ENCODE measurements at regions not wholly inside any gene's neighbourhood (a gene's known extent, or its start where the extent isn't known, plus 50 kb on each side); places are given as distances from the start of the nearest gene placed in this dataset.

DNA sequence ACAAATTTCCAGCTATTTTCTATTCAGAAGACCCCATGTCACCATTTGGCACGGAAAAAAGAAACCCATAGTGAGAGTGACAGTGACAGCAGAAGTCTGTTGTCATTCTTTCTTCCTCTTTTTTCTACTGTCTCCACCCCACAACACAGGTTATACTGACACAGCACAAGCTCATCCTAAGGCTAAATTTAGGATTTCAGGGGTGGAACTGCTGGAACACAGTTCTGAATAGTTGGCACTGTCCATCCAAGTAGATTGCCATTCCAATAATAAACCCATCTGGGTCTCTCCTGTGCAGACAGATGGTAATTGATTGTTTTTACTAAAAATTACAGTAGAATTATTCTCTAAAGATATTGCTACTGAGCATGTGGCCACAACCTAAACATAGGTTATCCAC is 95.2 kb upstream of the C11orf87 start:
- Histone ChIP-seq H3K18ac (ENCODE audit: low read length) (no peak overlapping the region), H4K8ac (ENCODE audit: low read depth, low read length) (no peak overlapping the region), H3K9ac (ENCODE audit: low read length) (no peak overlapping the region), H2AFZ (ENCODE audit: insufficient read depth, low read length, poor library complexity) (no peak overlapping the region), H3K4me3 (ENCODE audit: low read depth, low read length) (no peak overlapping the region), H3K14ac (ENCODE audit: low read length) (no peak overlapping the region), H3K36me3 (ENCODE audit: control insufficient read depth in 1 of 2, insufficient read depth in 2 of 2, low read length in 2 of 2) (no peaks in the 10 kb centered on the region), H3K79me2 (ENCODE audit: control insufficient read depth, insufficient read depth, low read length, poor library complexity) (no peaks in the 10 kb centered on the region), H2BK12ac (ENCODE audit: low read length) (no peak overlapping the region), H2BK120ac (ENCODE audit: insufficient read depth, low read length, poor library complexity) (no peak overlapping the region), H4K91ac (ENCODE audit: low read depth, low read length) (no peak overlapping the region), H3K4me1 (ENCODE audit: control insufficient read depth in 1 of 2, insufficient read depth in 2 of 2, low read length in 2 of 2) (no peaks in the 10 kb centered on the region), H3K4me2 (ENCODE audit: low read length) (no peak overlapping the region), H3K4ac (ENCODE audit: low read depth, low read length) (no peak overlapping the region), H3K23ac (ENCODE audit: low read length) (no peak overlapping the region), H3K27ac (ENCODE audit: low read depth, low read length) (no peak overlapping the region), H2AK5ac (ENCODE audit: low read length) (no peak overlapping the region), H3K79me1 (ENCODE audit: low read length) (no peaks in the 10 kb centered on the region), H2BK5ac (ENCODE audit: low read depth, low read length, poor library complexity) (no peak overlapping the region), H3K27me3 (ENCODE audit: insufficient read depth, low read length) (no peaks in the 10 kb centered on the region), H3K9me3 (ENCODE audit: insufficient read depth, low read depth, low read length) (no peaks in the 10 kb centered on the region), H4K12ac (ENCODE audit: low read depth, low read length) (no peak overlapping the region)
- DNase-seq = no peak
- WGBS (ENCODE audit: extremely low coverage, insufficient coverage, insufficient read length) = no CpG with 5 or more reads among the region's 1 CpG

- Histone ChIP-seq H3K27ac (ENCODE audit: low read depth, low read length) (no peak overlapping the region), H3K4me1 (ENCODE audit: control insufficient read depth in 1 of 2, insufficient read depth in 2 of 2, low read length in 2 of 2) (no peaks in the 10 kb centered on the region), H3K4me2 (ENCODE audit: low read length) (no peak overlapping the region), H2BK12ac (ENCODE audit: low read length) (no peak overlapping the region), H2AFZ (ENCODE audit: insufficient read depth, low read length, poor library complexity) (no peak overlapping the region), H3K36me3 (ENCODE audit: control insufficient read depth in 1 of 2, insufficient read depth in 2 of 2, low read length in 2 of 2) (no peaks in the 10 kb centered on the region), H3K9ac (ENCODE audit: low read length) (no peak overlapping the region), H3K14ac (ENCODE audit: low read length) (no peak overlapping the region), H2BK120ac (ENCODE audit: insufficient read depth, low read length, poor library complexity) (no peak overlapping the region), H2BK5ac (ENCODE audit: low read depth, low read length, poor library complexity) (no peak overlapping the region), H3K4me3 (ENCODE audit: low read depth, low read length) (no peak overlapping the region), H3K23ac (ENCODE audit: low read length) (no peak overlapping the region), H3K9me3 (ENCODE audit: insufficient read depth, low read depth, low read length) (no peaks in the 10 kb centered on the region), H4K8ac (ENCODE audit: low read depth, low read length) (no peak overlapping the region), H3K18ac (ENCODE audit: low read length) (no peak overlapping the region), H3K79me2 (ENCODE audit: control insufficient read depth, insufficient read depth, low read length, poor library complexity) (no peaks in the 10 kb centered on the region), H3K4ac (ENCODE audit: low read depth, low read length) (no peak overlapping the region), H2AK5ac (ENCODE audit: low read length) (no peak overlapping the region), H4K91ac (ENCODE audit: low read depth, low read length) (no peak overlapping the region), H4K12ac (ENCODE audit: low read depth, low read length) (no peak overlapping the region), H3K79me1 (ENCODE audit: low read length) (no peaks in the 10 kb centered on the region), H3K27me3 (ENCODE audit: insufficient read depth, low read length) (no peaks in the 10 kb centered on the region)
- WGBS (ENCODE audit: extremely low coverage, insufficient coverage, insufficient read length) = no CpG with 5 or more reads among the region's 2 CpGs
- DNase-seq = no peak
Observed at GRCh38 chr11:109329716-109330115, 92.3 kb upstream of the C11orf87 start.

GRCh38 chr11:109338131-109338530 is 83.9 kb upstream of the C11orf87 start:
- Histone ChIP-seq H3K9me3 (ENCODE audit: insufficient read depth, low read depth, low read length) (peaks cover 2% of the 10 kb centered on the region), H3K79me2 (ENCODE audit: control insufficient read depth, insufficient read depth, low read length, poor library complexity) (no peaks in the 10 kb centered on the region), H2AK5ac (ENCODE audit: low read length) (no peak overlapping the region), H3K79me1 (ENCODE audit: low read length) (no peaks in the 10 kb centered on the region), H3K27ac (ENCODE audit: low read depth, low read length) (no peak overlapping the region), H3K36me3 (ENCODE audit: control insufficient read depth in 1 of 2, insufficient read depth in 2 of 2, low read length in 2 of 2) (no peaks in the 10 kb centered on the region), H3K18ac (ENCODE audit: low read length) (no peak overlapping the region), H3K4me3 (ENCODE audit: low read depth, low read length) (no peak overlapping the region), H3K9ac (ENCODE audit: low read length) (no peak overlapping the region), H3K4ac (ENCODE audit: low read depth, low read length) (no peak overlapping the region), H2BK120ac (ENCODE audit: insufficient read depth, low read length, poor library complexity) (no peak overlapping the region), H4K91ac (ENCODE audit: low read depth, low read length) (no peak overlapping the region), H4K12ac (ENCODE audit: low read depth, low read length) (no peak overlapping the region), H3K4me2 (ENCODE audit: low read length) (no peak overlapping the region), H3K27me3 (ENCODE audit: insufficient read depth, low read length) (no peaks in the 10 kb centered on the region), H3K23ac (ENCODE audit: low read length) (no peak overlapping the region), H3K14ac (ENCODE audit: low read length) (no peak overlapping the region), H4K8ac (ENCODE audit: low read depth, low read length) (no peak overlapping the region), H2BK5ac (ENCODE audit: low read depth, low read length, poor library complexity) (no peak overlapping the region), H2AFZ (ENCODE audit: insufficient read depth, low read length, poor library complexity) (no peak overlapping the region), H3K4me1 (ENCODE audit: control insufficient read depth in 1 of 2, insufficient read depth in 2 of 2, low read length in 2 of 2) (no peaks in the 10 kb centered on the region), H2BK12ac (ENCODE audit: low read length) (no peak overlapping the region)
- DNase-seq = no peak
- WGBS (ENCODE audit: extremely low coverage, insufficient coverage, insufficient read length) = no CpG with 5 or more reads among the region's 1 CpG

GRCh38 chr11:109342261-109342660 is 79.7 kb upstream of the C11orf87 start:
- Histone ChIP-seq H2BK120ac (ENCODE audit: insufficient read depth, low read length, poor library complexity) (no peak overlapping the region), H3K4ac (ENCODE audit: low read depth, low read length) (no peak overlapping the region), H3K27ac (ENCODE audit: low read depth, low read length) (no peak overlapping the region), H4K8ac (ENCODE audit: low read depth, low read length) (no peak overlapping the region), H3K9me3 (ENCODE audit: insufficient read depth, low read depth, low read length) (peaks cover 2% of the 10 kb centered on the region), H2AK5ac (ENCODE audit: low read length) (no peak overlapping the region), H3K14ac (ENCODE audit: low read length) (no peak overlapping the region), H3K4me1 (ENCODE audit: control insufficient read depth in 1 of 2, insufficient read depth in 2 of 2, low read length in 2 of 2) (no peaks in the 10 kb centered on the region), H3K36me3 (ENCODE audit: control insufficient read depth in 1 of 2, insufficient read depth in 2 of 2, low read length in 2 of 2) (no peaks in the 10 kb centered on the region), H4K12ac (ENCODE audit: low read depth, low read length) (no peak overlapping the region), H2BK5ac (ENCODE audit: low read depth, low read length, poor library complexity) (no peak overlapping the region), H3K23ac (ENCODE audit: low read length) (no peak overlapping the region), H4K91ac (ENCODE audit: low read depth, low read length) (no peak overlapping the region), H2AFZ (ENCODE audit: insufficient read depth, low read length, poor library complexity) (no peak overlapping the region), H3K79me1 (ENCODE audit: low read length) (no peaks in the 10 kb centered on the region), H3K27me3 (ENCODE audit: insufficient read depth, low read length) (no peaks in the 10 kb centered on the region), H2BK12ac (ENCODE audit: low read length) (no peak overlapping the region), H3K9ac (ENCODE audit: low read length) (no peak overlapping the region), H3K18ac (ENCODE audit: low read length) (no peak overlapping the region), H3K4me3 (ENCODE audit: low read depth, low read length) (no peak overlapping the region), H3K79me2 (ENCODE audit: control insufficient read depth, insufficient read depth, low read length, poor library complexity) (no peaks in the 10 kb centered on the region), H3K4me2 (ENCODE audit: low read length) (no peak overlapping the region)
- DNase-seq = peak in 1 of 2 donors; percentile 9
- WGBS (ENCODE audit: extremely low coverage, insufficient coverage, insufficient read length) = no CpG with 5 or more reads among the region's 2 CpGs

Data from trophoblast cell (in vitro differentiated cells and primary cell).